WTC11 (cell line): ENCODE measurements at regions not wholly inside any gene's neighbourhood (a gene's known extent, or its start where the extent isn't known, plus 50 kb on each side); places are given as distances from the start of the nearest gene placed in this dataset.

Source experiments
- ATAC-seq: fragments of 200-7000 bp; cut with Tn5 transposase; 2 replicates; pipeline ENCODE4 v1.10.0; 2021; ENCODE audit warnings: mild to moderate bottlenecking, moderate library complexity
- CTCF ChIA-PET: fragments of 300-600 bp; sonication (Branson Sonifier 250); formaldehyde crosslinking; loops from one replicate; lab custom pipeline; 2021; ENCODE audit warnings: antibody characterized with exemption; lab: Charles Lee
- POLR2A ChIA-PET: fragments of 350-600 bp; sonication (Branson Sonifier 250); formaldehyde crosslinking; loops from one replicate; lab custom pipeline; 2021; ENCODE audit warnings: antibody characterized with exemption; lab: Charles Lee
- DNase-seq: peaks from one replicate; pipeline ENCODE4 v3.0.0; 2021; ENCODE audit warnings: low spot score
- H3K27ac Mint-ChIP-seq: 2 replicates; pipeline ENCODE4 v1.8.0; 2021; ENCODE audit warnings: mixed read lengths
- H3K27me3 Mint-ChIP-seq: 2 replicates; pipeline ENCODE4 v1.8.0; 2021; ENCODE audit warnings: low read depth, mild to moderate bottlenecking, moderate library complexity, mixed read lengths
- H3K36me3 Mint-ChIP-seq: 2 replicates; pipeline ENCODE4 v1.8.0; 2021; ENCODE audit warnings: mixed read lengths
- H3K4me1 Mint-ChIP-seq: 2 replicates; pipeline ENCODE4 v1.8.0; 2022; ENCODE audit warnings: mixed read lengths
- H3K4me3 Mint-ChIP-seq: 2 replicates; pipeline ENCODE4 v1.8.0; 2021; ENCODE audit warnings: mild to moderate bottlenecking, moderate library complexity, mixed read lengths
- H3K9me3 Mint-ChIP-seq: 2 replicates; pipeline ENCODE4 v1.8.0; 2021; ENCODE audit warnings: mixed read lengths
- CREB1 ChIP-seq: sonication (generic); formaldehyde crosslinking; IDR thresholded peaks from 2 replicates; pipeline ENCODE4 v1.8.0; 2023; ENCODE audit warnings: mild to moderate bottlenecking, missing genetic modification reagents
- FOXJ3 ChIP-seq: sonication (generic); formaldehyde crosslinking; IDR thresholded peaks from 2 replicates; pipeline ENCODE4 v1.9.0; 2021; ENCODE audit warnings: missing genetic modification reagents, mild to moderate bottlenecking, borderline replicate concordance
- HMGA2 ChIP-seq: fragments of 250-450 bp; sonication (Bioruptor Pico); IDR thresholded peaks from 2 replicates; pipeline ENCODE4 v1.4.0; 2021; ENCODE audit warnings: mild to moderate bottlenecking, moderate library complexity
- IRF2 ChIP-seq: sonication (generic); formaldehyde crosslinking; IDR thresholded peaks from 2 replicates; pipeline ENCODE4 v1.8.0; 2022; ENCODE audit warnings: low read depth, missing genetic modification reagents, borderline replicate concordance
- MYBL2 ChIP-seq: sonication (generic); formaldehyde crosslinking; IDR thresholded peaks from 2 replicates; pipeline ENCODE4 v1.8.1; 2023; ENCODE audit warnings: mild to moderate bottlenecking, moderate library complexity, missing genetic modification reagents
- NFE2L1 ChIP-seq: sonication (generic); formaldehyde crosslinking; IDR thresholded peaks from 2 replicates; pipeline ENCODE4 v1.8.1; 2023; ENCODE audit warnings: missing genetic modification reagents
- ZNF263 ChIP-seq: sonication (generic); formaldehyde crosslinking; IDR thresholded peaks from 2 replicates; pipeline ENCODE4 v1.8.1; 2022; ENCODE audit warnings: low read depth, mild to moderate bottlenecking, moderate library complexity, missing genetic modification reagents
- TF ChIP-seq, protein P1 (sequence below): sonication (generic); formaldehyde crosslinking; IDR thresholded peaks from 2 replicates; pipeline ENCODE4 v1.8.1; 2023; ENCODE audit warnings: mild to moderate bottlenecking, missing genetic modification reagents, moderate library complexity
- TF ChIP-seq, protein P2 (sequence below): sonication (generic); formaldehyde crosslinking; IDR thresholded peaks from 2 replicates; pipeline ENCODE4 v1.8.1; 2022; ENCODE audit warnings: low read depth, missing genetic modification reagents, borderline replicate concordance
- TF ChIP-seq, protein P3 (sequence below): fragments of 250-450 bp; sonication (Bioruptor Pico); IDR thresholded peaks from 2 replicates; pipeline ENCODE4 v1.9.0; 2021; ENCODE audit warnings: moderate library complexity, mild to moderate bottlenecking, inconsistent platforms, borderline replicate concordance
- TF ChIP-seq, protein P4 (sequence below): fragments of 200-600 bp; IDR thresholded peaks from 2 replicates; pipeline ENCODE4 v1.8.0; 2022; ENCODE audit warnings: antibody characterized with exemption
- TF ChIP-seq, protein P5 (sequence below): fragments of 250-450 bp; sonication (Bioruptor Pico); IDR thresholded peaks from 2 replicates; pipeline ENCODE4 v1.8.0; 2021; ENCODE audit warnings: mild to moderate bottlenecking
- TF ChIP-seq, protein P6 (sequence below): sonication (generic); formaldehyde crosslinking; IDR thresholded peaks from 2 replicates; pipeline ENCODE4 v1.8.1; 2023; ENCODE audit warnings: mild to moderate bottlenecking, missing genetic modification reagents, borderline replicate concordance
- TF ChIP-seq, protein P7 (sequence below): fragments of 250-450 bp; sonication (Bioruptor Pico); IDR thresholded peaks from 2 replicates; pipeline ENCODE4 v1.9.0; 2021; ENCODE audit warnings: mild to moderate bottlenecking, borderline replicate concordance
- TF ChIP-seq, protein P8 (sequence below): sonication (generic); formaldehyde crosslinking; IDR thresholded peaks from 2 replicates; pipeline ENCODE4 v1.8.0; 2022; ENCODE audit warnings: missing genetic modification reagents

DNA sequence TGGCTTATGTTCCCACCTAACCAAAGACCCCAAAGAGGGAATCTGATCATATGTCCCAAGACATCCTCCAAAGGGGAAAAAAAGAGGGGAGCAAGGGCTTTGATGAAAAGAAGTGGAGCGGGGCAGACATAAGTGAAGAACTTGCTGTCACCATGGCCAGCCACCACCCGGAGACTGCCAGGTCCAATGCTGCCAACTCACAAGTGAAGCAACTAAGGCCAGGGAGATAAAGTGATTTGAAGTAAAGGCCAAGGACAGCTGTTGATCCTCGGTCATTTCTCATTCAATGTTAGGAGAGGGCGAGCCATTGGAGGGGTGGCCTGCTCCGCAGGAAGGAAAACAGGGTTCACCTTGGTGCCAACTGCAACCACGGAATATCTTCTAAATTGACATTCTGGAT lies 72.6 kb upstream of the C3orf80 start (continued):
- TF ChIP-seq CREB1 (CRISPR knock-in tag) (no peak), MYBL2 (no peak), ZNF263 (CRISPR knock-in tag) (no peak), NFE2L1 (CRISPR knock-in tag) (no peak)
- TF ChIP-seq, protein P1, sequence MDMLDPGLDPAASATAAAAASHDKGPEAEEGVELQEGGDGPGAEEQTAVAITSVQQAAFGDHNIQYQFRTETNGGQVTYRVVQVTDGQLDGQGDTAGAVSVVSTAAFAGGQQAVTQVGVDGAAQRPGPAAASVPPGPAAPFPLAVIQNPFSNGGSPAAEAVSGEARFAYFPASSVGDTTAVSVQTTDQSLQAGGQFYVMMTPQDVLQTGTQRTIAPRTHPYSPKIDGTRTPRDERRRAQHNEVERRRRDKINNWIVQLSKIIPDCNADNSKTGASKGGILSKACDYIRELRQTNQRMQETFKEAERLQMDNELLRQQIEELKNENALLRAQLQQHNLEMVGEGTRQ (CRISPR knock-in tag): no peak
- TF ChIP-seq, protein P2, sequence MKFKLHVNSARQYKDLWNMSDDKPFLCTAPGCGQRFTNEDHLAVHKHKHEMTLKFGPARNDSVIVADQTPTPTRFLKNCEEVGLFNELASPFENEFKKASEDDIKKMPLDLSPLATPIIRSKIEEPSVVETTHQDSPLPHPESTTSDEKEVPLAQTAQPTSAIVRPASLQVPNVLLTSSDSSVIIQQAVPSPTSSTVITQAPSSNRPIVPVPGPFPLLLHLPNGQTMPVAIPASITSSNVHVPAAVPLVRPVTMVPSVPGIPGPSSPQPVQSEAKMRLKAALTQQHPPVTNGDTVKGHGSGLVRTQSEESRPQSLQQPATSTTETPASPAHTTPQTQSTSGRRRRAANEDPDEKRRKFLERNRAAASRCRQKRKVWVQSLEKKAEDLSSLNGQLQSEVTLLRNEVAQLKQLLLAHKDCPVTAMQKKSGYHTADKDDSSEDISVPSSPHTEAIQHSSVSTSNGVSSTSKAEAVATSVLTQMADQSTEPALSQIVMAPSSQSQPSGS (CRISPR knock-in tag): no peak
- TF ChIP-seq, protein P3, sequence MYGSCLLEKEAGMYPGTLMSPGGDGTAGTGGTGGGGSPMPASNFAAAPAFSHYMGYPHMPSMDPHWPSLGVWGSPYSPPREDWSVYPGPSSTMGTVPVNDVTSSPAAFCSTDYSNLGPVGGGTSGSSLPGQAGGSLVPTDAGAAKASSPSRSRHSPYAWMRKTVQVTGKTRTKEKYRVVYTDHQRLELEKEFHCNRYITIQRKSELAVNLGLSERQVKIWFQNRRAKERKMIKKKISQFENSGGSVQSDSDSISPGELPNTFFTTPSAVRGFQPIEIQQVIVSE (CRISPR knock-in tag): no peak

DNA sequence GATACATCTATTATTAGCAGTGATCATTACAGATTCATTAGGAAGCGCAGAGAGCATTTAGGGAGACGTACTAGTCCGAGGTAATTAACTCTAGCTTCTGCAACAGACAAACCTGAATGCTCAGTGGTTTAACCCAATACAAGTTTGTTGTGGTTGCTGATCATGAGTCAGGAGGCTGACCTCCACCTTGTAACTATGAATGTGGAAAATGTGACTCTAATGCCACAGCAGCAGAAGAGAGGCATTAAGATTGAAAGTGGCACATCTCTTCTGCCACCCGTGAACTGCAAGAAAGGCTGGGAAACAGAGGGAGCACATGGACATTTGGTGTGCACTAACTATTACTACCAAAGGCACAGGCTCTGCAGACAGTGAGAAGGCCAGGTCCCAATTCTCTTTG lies 71.2 kb upstream of the C3orf80 start:
- H3K4me3 Mint-ChIP-seq: no peak overlapping the region
- no peaks in the 10 kb centered on the region for H3K36me3 Mint-ChIP-seq
- ATAC-seq (no peak), DNase-seq (no peak)
- CTCF ChIA-PET: no interaction called here
- H3K4me1 Mint-ChIP-seq: peaks cover 4% of the 10 kb centered on the region; the same call in 1 of the 2 replicates
- no peaks in the 10 kb centered on the region for H3K27me3 Mint-ChIP-seq
- POLR2A ChIA-PET: no interaction called here
- no peak overlapping the region for H3K27ac Mint-ChIP-seq
- no peaks in the 10 kb centered on the region; the same call in 1 of the 2 replicates for H3K9me3 Mint-ChIP-seq
- TF ChIP-seq, protein P4, sequence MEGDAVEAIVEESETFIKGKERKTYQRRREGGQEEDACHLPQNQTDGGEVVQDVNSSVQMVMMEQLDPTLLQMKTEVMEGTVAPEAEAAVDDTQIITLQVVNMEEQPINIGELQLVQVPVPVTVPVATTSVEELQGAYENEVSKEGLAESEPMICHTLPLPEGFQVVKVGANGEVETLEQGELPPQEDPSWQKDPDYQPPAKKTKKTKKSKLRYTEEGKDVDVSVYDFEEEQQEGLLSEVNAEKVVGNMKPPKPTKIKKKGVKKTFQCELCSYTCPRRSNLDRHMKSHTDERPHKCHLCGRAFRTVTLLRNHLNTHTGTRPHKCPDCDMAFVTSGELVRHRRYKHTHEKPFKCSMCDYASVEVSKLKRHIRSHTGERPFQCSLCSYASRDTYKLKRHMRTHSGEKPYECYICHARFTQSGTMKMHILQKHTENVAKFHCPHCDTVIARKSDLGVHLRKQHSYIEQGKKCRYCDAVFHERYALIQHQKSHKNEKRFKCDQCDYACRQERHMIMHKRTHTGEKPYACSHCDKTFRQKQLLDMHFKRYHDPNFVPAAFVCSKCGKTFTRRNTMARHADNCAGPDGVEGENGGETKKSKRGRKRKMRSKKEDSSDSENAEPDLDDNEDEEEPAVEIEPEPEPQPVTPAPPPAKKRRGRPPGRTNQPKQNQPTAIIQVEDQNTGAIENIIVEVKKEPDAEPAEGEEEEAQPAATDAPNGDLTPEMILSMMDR: no peak
- TF ChIP-seq, protein P1 (CRISPR knock-in tag): no peak
- no peak for TF ChIP-seq FOXJ3 (CRISPR knock-in tag)
- TF ChIP-seq, protein P5, sequence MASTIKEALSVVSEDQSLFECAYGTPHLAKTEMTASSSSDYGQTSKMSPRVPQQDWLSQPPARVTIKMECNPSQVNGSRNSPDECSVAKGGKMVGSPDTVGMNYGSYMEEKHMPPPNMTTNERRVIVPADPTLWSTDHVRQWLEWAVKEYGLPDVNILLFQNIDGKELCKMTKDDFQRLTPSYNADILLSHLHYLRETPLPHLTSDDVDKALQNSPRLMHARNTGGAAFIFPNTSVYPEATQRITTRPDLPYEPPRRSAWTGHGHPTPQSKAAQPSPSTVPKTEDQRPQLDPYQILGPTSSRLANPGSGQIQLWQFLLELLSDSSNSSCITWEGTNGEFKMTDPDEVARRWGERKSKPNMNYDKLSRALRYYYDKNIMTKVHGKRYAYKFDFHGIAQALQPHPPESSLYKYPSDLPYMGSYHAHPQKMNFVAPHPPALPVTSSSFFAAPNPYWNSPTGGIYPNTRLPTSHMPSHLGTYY (CRISPR knock-in tag): no peak
- TF ChIP-seq, protein P6, sequence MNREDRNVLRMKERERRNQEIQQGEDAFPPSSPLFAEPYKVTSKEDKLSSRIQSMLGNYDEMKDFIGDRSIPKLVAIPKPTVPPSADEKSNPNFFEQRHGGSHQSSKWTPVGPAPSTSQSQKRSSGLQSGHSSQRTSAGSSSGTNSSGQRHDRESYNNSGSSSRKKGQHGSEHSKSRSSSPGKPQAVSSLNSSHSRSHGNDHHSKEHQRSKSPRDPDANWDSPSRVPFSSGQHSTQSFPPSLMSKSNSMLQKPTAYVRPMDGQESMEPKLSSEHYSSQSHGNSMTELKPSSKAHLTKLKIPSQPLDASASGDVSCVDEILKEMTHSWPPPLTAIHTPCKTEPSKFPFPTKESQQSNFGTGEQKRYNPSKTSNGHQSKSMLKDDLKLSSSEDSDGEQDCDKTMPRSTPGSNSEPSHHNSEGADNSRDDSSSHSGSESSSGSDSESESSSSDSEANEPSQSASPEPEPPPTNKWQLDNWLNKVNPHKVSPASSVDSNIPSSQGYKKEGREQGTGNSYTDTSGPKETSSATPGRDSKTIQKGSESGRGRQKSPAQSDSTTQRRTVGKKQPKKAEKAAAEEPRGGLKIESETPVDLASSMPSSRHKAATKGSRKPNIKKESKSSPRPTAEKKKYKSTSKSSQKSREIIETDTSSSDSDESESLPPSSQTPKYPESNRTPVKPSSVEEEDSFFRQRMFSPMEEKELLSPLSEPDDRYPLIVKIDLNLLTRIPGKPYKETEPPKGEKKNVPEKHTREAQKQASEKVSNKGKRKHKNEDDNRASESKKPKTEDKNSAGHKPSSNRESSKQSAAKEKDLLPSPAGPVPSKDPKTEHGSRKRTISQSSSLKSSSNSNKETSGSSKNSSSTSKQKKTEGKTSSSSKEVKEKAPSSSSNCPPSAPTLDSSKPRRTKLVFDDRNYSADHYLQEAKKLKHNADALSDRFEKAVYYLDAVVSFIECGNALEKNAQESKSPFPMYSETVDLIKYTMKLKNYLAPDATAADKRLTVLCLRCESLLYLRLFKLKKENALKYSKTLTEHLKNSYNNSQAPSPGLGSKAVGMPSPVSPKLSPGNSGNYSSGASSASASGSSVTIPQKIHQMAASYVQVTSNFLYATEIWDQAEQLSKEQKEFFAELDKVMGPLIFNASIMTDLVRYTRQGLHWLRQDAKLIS: no peak
- no peak for TF ChIP-seq HMGA2
- TF ChIP-seq, protein P7, sequence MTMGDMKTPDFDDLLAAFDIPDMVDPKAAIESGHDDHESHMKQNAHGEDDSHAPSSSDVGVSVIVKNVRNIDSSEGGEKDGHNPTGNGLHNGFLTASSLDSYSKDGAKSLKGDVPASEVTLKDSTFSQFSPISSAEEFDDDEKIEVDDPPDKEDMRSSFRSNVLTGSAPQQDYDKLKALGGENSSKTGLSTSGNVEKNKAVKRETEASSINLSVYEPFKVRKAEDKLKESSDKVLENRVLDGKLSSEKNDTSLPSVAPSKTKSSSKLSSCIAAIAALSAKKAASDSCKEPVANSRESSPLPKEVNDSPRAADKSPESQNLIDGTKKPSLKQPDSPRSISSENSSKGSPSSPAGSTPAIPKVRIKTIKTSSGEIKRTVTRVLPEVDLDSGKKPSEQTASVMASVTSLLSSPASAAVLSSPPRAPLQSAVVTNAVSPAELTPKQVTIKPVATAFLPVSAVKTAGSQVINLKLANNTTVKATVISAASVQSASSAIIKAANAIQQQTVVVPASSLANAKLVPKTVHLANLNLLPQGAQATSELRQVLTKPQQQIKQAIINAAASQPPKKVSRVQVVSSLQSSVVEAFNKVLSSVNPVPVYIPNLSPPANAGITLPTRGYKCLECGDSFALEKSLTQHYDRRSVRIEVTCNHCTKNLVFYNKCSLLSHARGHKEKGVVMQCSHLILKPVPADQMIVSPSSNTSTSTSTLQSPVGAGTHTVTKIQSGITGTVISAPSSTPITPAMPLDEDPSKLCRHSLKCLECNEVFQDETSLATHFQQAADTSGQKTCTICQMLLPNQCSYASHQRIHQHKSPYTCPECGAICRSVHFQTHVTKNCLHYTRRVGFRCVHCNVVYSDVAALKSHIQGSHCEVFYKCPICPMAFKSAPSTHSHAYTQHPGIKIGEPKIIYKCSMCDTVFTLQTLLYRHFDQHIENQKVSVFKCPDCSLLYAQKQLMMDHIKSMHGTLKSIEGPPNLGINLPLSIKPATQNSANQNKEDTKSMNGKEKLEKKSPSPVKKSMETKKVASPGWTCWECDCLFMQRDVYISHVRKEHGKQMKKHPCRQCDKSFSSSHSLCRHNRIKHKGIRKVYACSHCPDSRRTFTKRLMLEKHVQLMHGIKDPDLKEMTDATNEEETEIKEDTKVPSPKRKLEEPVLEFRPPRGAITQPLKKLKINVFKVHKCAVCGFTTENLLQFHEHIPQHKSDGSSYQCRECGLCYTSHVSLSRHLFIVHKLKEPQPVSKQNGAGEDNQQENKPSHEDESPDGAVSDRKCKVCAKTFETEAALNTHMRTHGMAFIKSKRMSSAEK (CRISPR knock-in tag): no peak
- TF ChIP-seq IRF2: no peak
- TF ChIP-seq, protein P8, sequence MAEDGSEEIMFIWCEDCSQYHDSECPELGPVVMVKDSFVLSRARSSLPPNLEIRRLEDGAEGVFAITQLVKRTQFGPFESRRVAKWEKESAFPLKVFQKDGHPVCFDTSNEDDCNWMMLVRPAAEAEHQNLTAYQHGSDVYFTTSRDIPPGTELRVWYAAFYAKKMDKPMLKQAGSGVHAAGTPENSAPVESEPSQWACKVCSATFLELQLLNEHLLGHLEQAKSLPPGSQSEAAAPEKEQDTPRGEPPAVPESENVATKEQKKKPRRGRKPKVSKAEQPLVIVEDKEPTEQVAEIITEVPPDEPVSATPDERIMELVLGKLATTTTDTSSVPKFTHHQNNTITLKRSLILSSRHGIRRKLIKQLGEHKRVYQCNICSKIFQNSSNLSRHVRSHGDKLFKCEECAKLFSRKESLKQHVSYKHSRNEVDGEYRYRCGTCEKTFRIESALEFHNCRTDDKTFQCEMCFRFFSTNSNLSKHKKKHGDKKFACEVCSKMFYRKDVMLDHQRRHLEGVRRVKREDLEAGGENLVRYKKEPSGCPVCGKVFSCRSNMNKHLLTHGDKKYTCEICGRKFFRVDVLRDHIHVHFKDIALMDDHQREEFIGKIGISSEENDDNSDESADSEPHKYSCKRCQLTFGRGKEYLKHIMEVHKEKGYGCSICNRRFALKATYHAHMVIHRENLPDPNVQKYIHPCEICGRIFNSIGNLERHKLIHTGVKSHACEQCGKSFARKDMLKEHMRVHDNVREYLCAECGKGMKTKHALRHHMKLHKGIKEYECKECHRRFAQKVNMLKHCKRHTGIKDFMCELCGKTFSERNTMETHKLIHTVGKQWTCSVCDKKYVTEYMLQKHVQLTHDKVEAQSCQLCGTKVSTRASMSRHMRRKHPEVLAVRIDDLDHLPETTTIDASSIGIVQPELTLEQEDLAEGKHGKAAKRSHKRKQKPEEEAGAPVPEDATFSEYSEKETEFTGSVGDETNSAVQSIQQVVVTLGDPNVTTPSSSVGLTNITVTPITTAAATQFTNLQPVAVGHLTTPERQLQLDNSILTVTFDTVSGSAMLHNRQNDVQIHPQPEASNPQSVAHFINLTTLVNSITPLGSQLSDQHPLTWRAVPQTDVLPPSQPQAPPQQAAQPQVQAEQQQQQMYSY (CRISPR knock-in tag): no peak
